ENCODE measurements at regions not wholly inside any gene's neighbourhood (a gene's known extent, or its start where the extent isn't known, plus 50 kb on each side); places are given as distances from the start of the nearest gene placed in this dataset.

DNA sequence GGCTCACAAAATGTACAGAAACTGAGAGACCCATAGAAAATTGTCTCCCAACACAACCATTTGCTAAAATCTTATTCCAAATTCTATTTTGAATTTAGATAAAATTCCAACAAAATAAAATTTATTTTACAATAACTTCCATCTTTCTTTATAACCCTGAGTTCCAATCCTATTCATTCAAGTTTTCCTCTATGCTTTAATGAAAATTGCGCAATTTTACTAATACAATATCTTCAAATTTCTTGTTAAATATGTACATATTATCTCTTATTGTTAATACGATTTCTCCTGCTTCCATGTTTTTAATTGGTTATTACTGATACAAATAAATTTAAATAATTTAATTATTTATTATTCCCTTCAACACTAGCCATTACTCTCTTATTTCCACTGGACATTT, 645.2 kb upstream of the COBL start:
- Histone ChIP-seq H3K9me3 (peaks cover 0 to 5% (median 0%) of the 10 kb centered on the region in 4 donors), H3K36me3 (no peaks in the 10 kb centered on the region), H3K27ac (no peak overlapping the region), H3K4me3 (no peak overlapping the region), H3K27me3 (no peaks in the 10 kb centered on the region), H3K4me1 (no peaks in the 10 kb centered on the region)
- TF ChIP-seq POLR2A (IDR thresholded peaks at IDR 0.05) (no peak), EP300 (IDR thresholded peaks at IDR 0.05) (no peak), CTCF (IDR thresholded peaks at IDR 0.05) (no peak), POLR2AphosphoS5 (IDR thresholded peaks at IDR 0.05) (no peak)
- intact Hi-C loops (cut with DNase I): no loop called here
- DNase-seq: no peak
- WGBS, 2 donors: 62 to 84% methylated on average over 2 of the region's 2 CpGs

DNA sequence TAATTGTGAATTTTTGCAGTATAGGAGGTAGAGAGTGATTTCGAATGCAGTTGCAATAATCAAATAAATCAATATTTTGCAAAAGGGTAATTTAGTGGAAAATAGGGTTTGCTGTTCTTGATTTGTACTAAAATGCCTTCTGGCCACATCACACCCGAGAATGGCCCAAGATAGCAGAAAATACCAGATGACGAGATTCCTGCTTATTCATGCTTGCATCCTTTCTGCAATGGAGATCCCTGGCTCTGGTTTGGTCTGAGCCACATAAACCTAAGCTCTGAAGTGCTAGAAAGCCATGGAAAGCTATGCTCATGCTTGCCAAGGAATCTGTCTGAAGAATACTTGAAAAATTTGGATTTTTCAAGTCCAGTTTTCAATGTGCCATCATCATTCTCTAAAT, 634.2 kb upstream of the COBL start:
- WGBS, 2 donors: 63 to 78% methylated on average over 3 of the region's 3 CpGs
- H3K27ac ChIP-seq: no peak overlapping the region

GRCh38 chr7:51949726-51950644, 633.4 kb upstream of the COBL start:
- Histone ChIP-seq H3K9me3 (no peaks in the 10 kb centered on the region), H3K27ac (no peak overlapping the region), H3K36me3 (no peaks in the 10 kb centered on the region), H3K4me1 (no peaks in the 10 kb centered on the region), H3K27me3 (no peaks in the 10 kb centered on the region), H3K4me3 (no peak overlapping the region)
- intact Hi-C loops (cut with DNase I): no loop called here
- 47 to 68% methylated on average over 9 of the region's 9 CpGs for WGBS, 2 donors
- TF ChIP-seq CTCF (IDR thresholded peaks at IDR 0.05) (no peak), POLR2A (IDR thresholded peaks at IDR 0.05) (no peak), POLR2AphosphoS5 (IDR thresholded peaks at IDR 0.05) (no peak), EP300 (IDR thresholded peaks at IDR 0.05) (no peak)
- DNase-seq: no peak

More for the DNA sequence above, 634.2 kb upstream of the COBL start:
- no peak for DNase-seq
- no peak overlapping the region for H3K4me3 ChIP-seq
- H3K36me3 ChIP-seq: no peaks in the 10 kb centered on the region
- no peaks in the 10 kb centered on the region for H3K4me1 ChIP-seq
- H3K27me3 ChIP-seq: no peaks in the 10 kb centered on the region
- H3K9me3 ChIP-seq: no peaks in the 10 kb centered on the region
- intact Hi-C loops (cut with DNase I): no loop called here
- TF ChIP-seq POLR2AphosphoS5 (IDR thresholded peaks at IDR 0.05) (no peak), CTCF (IDR thresholded peaks at IDR 0.05) (no peak), POLR2A (IDR thresholded peaks at IDR 0.05) (no peak)

DNA sequence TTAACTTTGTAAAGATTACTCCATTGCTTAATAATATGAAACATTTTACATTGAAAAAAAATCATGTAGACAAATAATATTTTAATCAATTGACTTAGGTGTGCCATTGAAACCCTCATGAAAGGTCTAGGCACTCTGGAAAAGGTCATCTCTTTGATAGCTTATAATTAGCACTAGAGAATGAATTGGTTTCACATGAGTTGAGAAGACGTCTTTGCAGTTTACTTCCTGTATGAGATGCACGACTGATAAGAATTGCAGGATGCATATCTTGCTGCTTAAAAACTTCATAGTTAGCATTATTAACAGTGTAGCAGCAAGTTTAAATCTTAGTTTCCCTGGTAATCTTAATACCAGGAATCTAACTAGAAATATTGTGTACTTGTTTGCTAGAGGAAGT, 614.2 kb upstream of the COBL start:
- intact Hi-C loops (cut with DNase I): no loop called here
- Histone ChIP-seq H3K36me3 (no peaks in the 10 kb centered on the region), H3K4me1 (no peaks in the 10 kb centered on the region), H3K27ac (no peak overlapping the region), H3K9me3 (no peaks in the 10 kb centered on the region), H3K4me3 (no peak overlapping the region), H3K27me3 (no peaks in the 10 kb centered on the region)
- TF ChIP-seq POLR2A (IDR thresholded peaks at IDR 0.05) (no peak), POLR2AphosphoS5 (IDR thresholded peaks at IDR 0.05) (no peak), EP300 (IDR thresholded peaks at IDR 0.05) (no peak), CTCF (IDR thresholded peaks at IDR 0.05) (no peak)
- WGBS, 2 donors: 61 to 69% methylated on average over 2 of the region's 2 CpGs
- no peak for DNase-seq

All from sigmoid colon (tissue), 6 donors.